Adrenal gland (tissue), 5 donors: ENCODE measurements at regions not wholly inside any gene's neighbourhood (a gene's known extent, or its start where the extent isn't known, plus 50 kb on each side); places are given as distances from the start of the nearest gene placed in this dataset.
"Not testable (repeated sequence)": the region's sequence is repeated elsewhere in the genome, so short reads cannot be mapped to it uniquely, and the experiment has no call there.

ENCODE experiments used
- POLR2A ChIP-seq, 2 donors: fragments of 450-650 bp; IDR thresholded peaks; one replicate each; pipeline ENCODE4 v1.6.1; 2017; ENCODE audit warnings: antibody characterized with exemption in 2 of 2, mild to moderate bottlenecking in 2 of 2, moderate library complexity in 1 of 2
- TF ChIP-seq, protein P1 (sequence below), 6 experiments: fragments of 450-650 bp in 4 of 6; fragments of 200-600 bp in 2 of 6; sonication (generic) in 1 of 6; IDR thresholded peaks; 1 replicate in 5 of 6; 2 replicates in 1 of 6; pipeline versions ENCODE4 v1.5.1 to v1.8.0; 2016 to 2021; ENCODE audit warnings: antibody characterized with exemption in 6 of 6, mild to moderate bottlenecking in 2 of 6, moderate library complexity in 1 of 6
- donor health status: DM: no; HTN: no; CAD: no.

DNA sequence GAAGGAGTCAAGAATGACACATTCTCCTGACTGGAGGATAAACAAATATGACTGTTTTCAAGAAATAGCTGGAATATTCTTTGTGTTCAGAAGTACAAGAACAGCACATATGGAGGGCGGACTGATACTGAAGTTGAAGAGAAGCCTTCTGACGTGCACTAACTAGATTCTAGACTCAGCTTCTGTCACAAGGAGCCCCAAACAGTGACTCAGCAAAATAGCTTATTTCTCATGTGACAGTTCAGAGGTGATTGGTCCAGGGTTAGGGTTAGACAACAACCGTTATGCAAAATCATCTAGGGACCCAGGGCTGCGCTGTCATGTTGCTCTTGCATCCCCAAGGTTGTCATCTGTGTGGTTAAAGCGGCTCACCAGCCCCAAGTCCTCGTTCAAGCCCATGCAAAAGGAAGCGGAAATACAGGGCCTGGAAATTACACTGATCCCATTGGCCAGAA is 76.6 kb downstream of the LAT start:
- TF ChIP-seq, protein P1, sequence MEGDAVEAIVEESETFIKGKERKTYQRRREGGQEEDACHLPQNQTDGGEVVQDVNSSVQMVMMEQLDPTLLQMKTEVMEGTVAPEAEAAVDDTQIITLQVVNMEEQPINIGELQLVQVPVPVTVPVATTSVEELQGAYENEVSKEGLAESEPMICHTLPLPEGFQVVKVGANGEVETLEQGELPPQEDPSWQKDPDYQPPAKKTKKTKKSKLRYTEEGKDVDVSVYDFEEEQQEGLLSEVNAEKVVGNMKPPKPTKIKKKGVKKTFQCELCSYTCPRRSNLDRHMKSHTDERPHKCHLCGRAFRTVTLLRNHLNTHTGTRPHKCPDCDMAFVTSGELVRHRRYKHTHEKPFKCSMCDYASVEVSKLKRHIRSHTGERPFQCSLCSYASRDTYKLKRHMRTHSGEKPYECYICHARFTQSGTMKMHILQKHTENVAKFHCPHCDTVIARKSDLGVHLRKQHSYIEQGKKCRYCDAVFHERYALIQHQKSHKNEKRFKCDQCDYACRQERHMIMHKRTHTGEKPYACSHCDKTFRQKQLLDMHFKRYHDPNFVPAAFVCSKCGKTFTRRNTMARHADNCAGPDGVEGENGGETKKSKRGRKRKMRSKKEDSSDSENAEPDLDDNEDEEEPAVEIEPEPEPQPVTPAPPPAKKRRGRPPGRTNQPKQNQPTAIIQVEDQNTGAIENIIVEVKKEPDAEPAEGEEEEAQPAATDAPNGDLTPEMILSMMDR (IDR thresholded peaks at IDR 0.05): not testable (repeated sequence)
- TF ChIP-seq POLR2A (IDR thresholded peaks at IDR 0.05): not testable (repeated sequence)
